ENCODE measurements at regions not wholly inside any gene's neighbourhood (a gene's known extent, or its start where the extent isn't known, plus 50 kb on each side); places are given as distances from the start of the nearest gene placed in this dataset.

- no peak for TF ChIP-seq CTCF (IDR thresholded peaks at IDR 0.05; ENCODE audit: insufficient read depth, low read length, missing control alignments)
- no peak overlapping the region for H3K4me3 ChIP-seq (ENCODE audit: low read depth, low read length)
- ChIA-PET CTCF (no interaction called here), POLR2A (no interaction called here)
- no peak for DNase-seq (ENCODE audit: low read depth, low spot score)
Measured at GRCh38 chr5:78726571-78726970, 78.0 kb upstream of the LHFPL2 start.

- no peak overlapping the region for H3K4me3 ChIP-seq (ENCODE audit: low read depth, low read length)
- no peak for TF ChIP-seq CTCF (IDR thresholded peaks at IDR 0.05; ENCODE audit: insufficient read depth, low read length, missing control alignments)
- ChIA-PET CTCF (no interaction called here), POLR2A (no interaction called here)
- DNase-seq (ENCODE audit: low read depth, low spot score), result no peak
Measured at GRCh38 chr5:78726003-78726402, 77.4 kb upstream of the LHFPL2 start.

- H3K4me3 ChIP-seq (ENCODE audit: low read depth, low read length), result no peak overlapping the region
- no peak for DNase-seq (ENCODE audit: low read depth, low spot score)
- ChIA-PET POLR2A (no interaction called here), CTCF (no interaction called here)
- TF ChIP-seq CTCF (IDR thresholded peaks at IDR 0.05; ENCODE audit: insufficient read depth, low read length, missing control alignments), result no peak
Measured at GRCh38 chr5:78724061-78724460, 75.5 kb upstream of the LHFPL2 start.

- no peak for DNase-seq (ENCODE audit: low read depth, low spot score)
- no peak overlapping the region for H3K4me3 ChIP-seq (ENCODE audit: low read depth, low read length)
- POLR2A ChIA-PET, result no interaction called here
- CTCF ChIA-PET, result interaction anchor here (1.0 to 1.2 kb wide), 3 partner anchors 8 to 164 kb away, joined by 3 to 4 read pairs (median 3); no protein-coding TSS in a partner anchor
- no peak for TF ChIP-seq CTCF (IDR thresholded peaks at IDR 0.05; ENCODE audit: insufficient read depth, low read length, missing control alignments)
Measured at GRCh38 chr5:78720997-78721396, 72.4 kb upstream of the LHFPL2 start.

- CTCF ChIA-PET, result interaction anchor here (1.0 kb wide), 1 partner anchor 9 kb away, joined by 4 read pairs; no protein-coding TSS in a partner anchor
- no peak overlapping the region for H3K4me3 ChIP-seq (ENCODE audit: low read depth, low read length)
- no peak for TF ChIP-seq CTCF (IDR thresholded peaks at IDR 0.05; ENCODE audit: insufficient read depth, low read length, missing control alignments)
- DNase-seq (ENCODE audit: low read depth, low spot score), result no peak
- POLR2A ChIA-PET, result no interaction called here
Measured at GRCh38 chr5:78720227-78720985, 71.8 kb upstream of the LHFPL2 start.

GRCh38 chr5:78719504-78720219, 71.1 kb upstream of the LHFPL2 start:
- POLR2A ChIA-PET, result no interaction called here
- no peak overlapping the region for H3K4me3 ChIP-seq (ENCODE audit: low read depth, low read length)
- no peak for TF ChIP-seq CTCF (IDR thresholded peaks at IDR 0.05; ENCODE audit: insufficient read depth, low read length, missing control alignments)
- no peak for DNase-seq (ENCODE audit: low read depth, low spot score)
- CTCF ChIA-PET, result interaction anchor here (1.0 kb wide), 1 partner anchor 9 kb away, joined by 4 read pairs; no protein-coding TSS in a partner anchor

Measured in AG04449 (cell line).